Body of pancreas (tissue), 4 donors: ENCODE measurements at regions not wholly inside any gene's neighbourhood (a gene's known extent, or its start where the extent isn't known, plus 50 kb on each side); places are given as distances from the start of the nearest gene placed in this dataset.
"Not testable (repeated sequence)": the region's sequence is repeated elsewhere in the genome, so short reads cannot be mapped to it uniquely, and the experiment has no call there.

Experiments
- ATAC-seq: fragments of 150-250 bp; one replicate; pipeline ENCODE4 v1.9.1; 2016
- DNase-seq, 4 donors: peaks; one replicate each; pipeline ENCODE4 v3.0.0-alpha.2; 2019
- H3K27ac ChIP-seq, 4 donors: fragments of 200-600 bp; sonication (generic); 1 replicate in 3 of 4; 2 replicates in 1 of 4; pipeline versions ENCODE4 v1.5.1 to v1.6.1; 2016 to 2019; ENCODE audit warnings: mild to moderate bottlenecking in 1 of 4, mixed read lengths in 1 of 4, moderate library complexity in 1 of 4
- H3K27me3 ChIP-seq, 2 donors: fragments of 200-600 bp; sonication (generic); one replicate each; pipeline ENCODE4 v1.6.0; 2016; ENCODE audit warnings: mild to moderate bottlenecking in 1 of 2
- H3K36me3 ChIP-seq, 2 donors: fragments of 200-600 bp; sonication (generic); replicated peaks in 1 of 2; 2 replicates each; pipeline ENCODE4 v1.5.1; 2016; ENCODE audit warnings: low read depth in 2 of 2; ENCODE audit not compliant: insufficient read depth in 1 of 2
- H3K4me1 ChIP-seq: fragments of 200-600 bp; sonication (generic); one replicate; pipeline ENCODE4 v1.6.0; 2016
- H3K4me3 ChIP-seq, 2 donors: fragments of 200-600 bp; sonication (generic); 1 replicate in 1 of 2; 2 replicates in 1 of 2; pipeline ENCODE4 v1.5.1; 2016 to 2019
- H3K9me3 ChIP-seq, 3 donors: fragments of 200-600 bp; sonication (generic); 1 replicate in 2 of 3; 2 replicates in 1 of 3; pipeline ENCODE4 v1.5.1; 2016
- WGBS, 2 donors: methylation state at CpG; one replicate each; pipeline ENCODE4 v1.1.5; 2017; 5-methylcytosine and 5-hydroxymethylcytosine counted together
- intact Hi-C: fragments of 100-400 bp; cut with DNase I; formaldehyde crosslinking; loops from one replicate; pipeline ENCODE4 v1.15.1; 2023

GRCh38 chr22:11690170-11690569 lies 3837.8 kb upstream of the OR11H1 start:
- intact Hi-C loops, H3K4me3 ChIP-seq, H3K27ac ChIP-seq, H3K27me3 ChIP-seq, H3K9me3 ChIP-seq, H3K4me1 ChIP-seq, H3K36me3 ChIP-seq, ATAC-seq: not testable (repeated sequence)
- peak in 1 of 4 donors; percentile 11 for DNase-seq
- 60% methylated on average over 1 of the region's 1 CpG; no CpG with 5 or more reads in 1 of the 2 donors for WGBS, 2 donors

DNA sequence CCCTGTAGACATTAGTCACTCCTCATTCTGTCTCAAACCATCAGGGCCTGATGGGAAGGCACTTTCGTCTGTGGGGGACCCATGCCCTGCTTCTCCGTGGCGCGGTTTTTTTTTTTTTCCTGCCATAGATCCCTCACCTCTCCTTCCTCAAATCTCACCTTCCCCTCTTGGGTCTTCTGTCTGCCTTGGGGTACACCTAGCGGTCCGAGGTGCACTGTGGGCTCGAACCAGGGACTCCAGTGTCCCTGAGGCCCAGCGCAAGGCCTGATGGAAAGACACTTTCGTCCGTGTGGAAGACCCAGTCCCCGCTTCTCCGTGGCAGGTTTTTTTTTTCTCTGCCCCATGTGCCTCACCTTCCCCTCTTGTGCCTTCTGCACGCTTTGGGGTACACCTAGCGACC lies 3824.4 kb upstream of the OR11H1 start:
- 55% methylated on average over 12 of the region's 14 CpGs for WGBS, 2 donors
- H3K4me3 ChIP-seq, intact Hi-C loops, H3K36me3 ChIP-seq, H3K4me1 ChIP-seq, H3K27ac ChIP-seq, ATAC-seq, H3K9me3 ChIP-seq, DNase-seq, H3K27me3 ChIP-seq: not testable (repeated sequence)

GRCh38 chr22:11706826-11707225 lies 3821.2 kb upstream of the OR11H1 start:
- WGBS, 2 donors = 76% methylated on average over 13 of the region's 35 CpGs; no CpG with 5 or more reads in 1 of the 2 donors
- H3K36me3 ChIP-seq, intact Hi-C loops, H3K27ac ChIP-seq, H3K9me3 ChIP-seq, ATAC-seq, H3K4me3 ChIP-seq, H3K4me1 ChIP-seq, DNase-seq, H3K27me3 ChIP-seq: not testable (repeated sequence)
